ENCODE measurements at regions not wholly inside any gene's neighbourhood (a gene's known extent, or its start where the extent isn't known, plus 50 kb on each side); places are given as distances from the start of the nearest gene placed in this dataset.

DNA sequence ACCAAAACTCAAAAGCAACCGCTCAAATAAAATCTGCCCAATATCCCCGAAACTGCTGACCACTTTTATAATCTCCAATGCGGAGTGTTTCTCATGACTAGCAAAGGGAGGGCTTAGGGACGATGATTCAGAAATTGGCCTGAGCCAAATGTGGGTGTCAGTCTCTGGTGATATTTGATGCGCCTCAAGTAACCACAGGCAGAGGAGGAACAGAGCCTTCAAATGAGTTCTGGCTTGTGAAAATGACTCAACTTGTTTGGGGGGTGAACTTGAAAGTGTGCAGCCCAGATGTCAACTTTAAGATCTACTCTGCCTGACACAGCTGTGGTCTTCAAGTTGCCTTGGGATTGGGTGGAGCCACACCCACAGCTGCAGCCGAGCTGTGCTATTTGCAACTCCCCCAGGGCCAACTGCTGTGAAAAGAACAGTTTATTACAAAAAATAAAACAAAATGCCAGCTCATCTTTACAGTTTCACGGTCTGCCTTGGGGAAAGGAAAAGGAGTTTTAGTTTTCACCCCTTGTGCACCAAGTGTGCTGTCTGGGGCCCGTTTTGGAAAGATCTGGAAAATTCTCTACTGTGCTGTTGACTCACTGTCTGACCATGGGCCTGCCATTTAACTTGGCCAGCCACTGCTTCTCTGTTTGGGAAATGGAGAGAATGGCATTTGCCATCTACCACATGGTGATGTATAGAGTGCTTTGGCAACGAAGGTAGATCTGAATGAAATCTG is 222.1 kb downstream of the MTX2 start:
- TF ChIP-seq ZFP30 (CRISPR knock-in tag; IDR thresholded peaks at IDR 0.05) (no peak), ZC3H10 (CRISPR knock-in tag; IDR thresholded peaks at IDR 0.05) (no peak), ZNF70 (CRISPR knock-in tag; IDR thresholded peaks at IDR 0.05) (no peak), PPARA (CRISPR knock-in tag; IDR thresholded peaks at IDR 0.05; ENCODE audit: borderline replicate concordance) (no peak), TOX (CRISPR knock-in tag; IDR thresholded peaks at IDR 0.05; ENCODE audit: borderline replicate concordance) (0 out of 2 replicates have a peak, but pooled peaks have one; percentile 75)
- ATAC-seq, result peak; percentile 98

DNA sequence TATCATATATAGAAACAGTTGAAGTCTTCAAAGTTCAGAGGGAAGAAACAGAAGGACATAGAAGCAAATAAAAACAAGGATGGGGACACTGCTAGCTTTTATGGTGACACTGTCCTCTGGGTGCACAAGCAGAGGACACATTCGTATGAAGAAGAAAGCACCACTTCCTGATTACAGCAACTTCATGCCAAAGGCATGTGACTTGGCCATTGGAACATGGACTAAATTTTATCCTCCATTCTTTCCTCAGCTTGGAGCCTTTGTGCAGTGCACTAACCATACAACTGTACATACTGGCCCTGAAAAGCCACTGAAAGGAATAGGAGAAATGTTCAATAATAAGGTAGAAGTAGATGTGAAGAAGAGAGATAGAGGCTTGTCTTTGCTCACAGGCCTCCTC is 223.3 kb downstream of the MTX2 start:
- ATAC-seq, result no peak

GRCh38 chr2:176493226-176493825 is 224.1 kb downstream of the MTX2 start:
- no peak for ATAC-seq
- TF ChIP-seq SNAI2 (CRISPR knock-in tag; IDR thresholded peaks at IDR 0.05) (no peak), ARNTL (CRISPR knock-in tag; IDR thresholded peaks at IDR 0.05; ENCODE audit: borderline replicate concordance, low read depth) (no peak), TOX (CRISPR knock-in tag; IDR thresholded peaks at IDR 0.05; ENCODE audit: borderline replicate concordance) (no peak), RARB (CRISPR knock-in tag; IDR thresholded peaks at IDR 0.05) (no peak), ZFP30 (CRISPR knock-in tag; IDR thresholded peaks at IDR 0.05) (no peak), PPARA (CRISPR knock-in tag; IDR thresholded peaks at IDR 0.05; ENCODE audit: borderline replicate concordance) (no peak), TCF4 (CRISPR knock-in tag; IDR thresholded peaks at IDR 0.05; ENCODE audit: borderline replicate concordance) (no peak), BACH2 (CRISPR knock-in tag; IDR thresholded peaks at IDR 0.05; ENCODE audit: borderline replicate concordance) (no peak), ZNF8 (CRISPR knock-in tag; IDR thresholded peaks at IDR 0.05) (no peak), POU6F1 (CRISPR knock-in tag; IDR thresholded peaks at IDR 0.05; ENCODE audit: borderline replicate concordance, low read depth) (no peak)
- TF ChIP-seq, protein P1, sequence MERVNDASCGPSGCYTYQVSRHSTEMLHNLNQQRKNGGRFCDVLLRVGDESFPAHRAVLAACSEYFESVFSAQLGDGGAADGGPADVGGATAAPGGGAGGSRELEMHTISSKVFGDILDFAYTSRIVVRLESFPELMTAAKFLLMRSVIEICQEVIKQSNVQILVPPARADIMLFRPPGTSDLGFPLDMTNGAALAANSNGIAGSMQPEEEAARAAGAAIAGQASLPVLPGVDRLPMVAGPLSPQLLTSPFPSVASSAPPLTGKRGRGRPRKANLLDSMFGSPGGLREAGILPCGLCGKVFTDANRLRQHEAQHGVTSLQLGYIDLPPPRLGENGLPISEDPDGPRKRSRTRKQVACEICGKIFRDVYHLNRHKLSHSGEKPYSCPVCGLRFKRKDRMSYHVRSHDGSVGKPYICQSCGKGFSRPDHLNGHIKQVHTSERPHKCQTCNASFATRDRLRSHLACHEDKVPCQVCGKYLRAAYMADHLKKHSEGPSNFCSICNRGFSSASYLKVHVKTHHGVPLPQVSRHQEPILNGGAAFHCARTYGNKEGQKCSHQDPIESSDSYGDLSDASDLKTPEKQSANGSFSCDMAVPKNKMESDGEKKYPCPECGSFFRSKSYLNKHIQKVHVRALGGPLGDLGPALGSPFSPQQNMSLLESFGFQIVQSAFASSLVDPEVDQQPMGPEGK (CRISPR knock-in tag; IDR thresholded peaks at IDR 0.05; ENCODE audit: borderline replicate concordance), result no peak
- TF ChIP-seq, protein P2, sequence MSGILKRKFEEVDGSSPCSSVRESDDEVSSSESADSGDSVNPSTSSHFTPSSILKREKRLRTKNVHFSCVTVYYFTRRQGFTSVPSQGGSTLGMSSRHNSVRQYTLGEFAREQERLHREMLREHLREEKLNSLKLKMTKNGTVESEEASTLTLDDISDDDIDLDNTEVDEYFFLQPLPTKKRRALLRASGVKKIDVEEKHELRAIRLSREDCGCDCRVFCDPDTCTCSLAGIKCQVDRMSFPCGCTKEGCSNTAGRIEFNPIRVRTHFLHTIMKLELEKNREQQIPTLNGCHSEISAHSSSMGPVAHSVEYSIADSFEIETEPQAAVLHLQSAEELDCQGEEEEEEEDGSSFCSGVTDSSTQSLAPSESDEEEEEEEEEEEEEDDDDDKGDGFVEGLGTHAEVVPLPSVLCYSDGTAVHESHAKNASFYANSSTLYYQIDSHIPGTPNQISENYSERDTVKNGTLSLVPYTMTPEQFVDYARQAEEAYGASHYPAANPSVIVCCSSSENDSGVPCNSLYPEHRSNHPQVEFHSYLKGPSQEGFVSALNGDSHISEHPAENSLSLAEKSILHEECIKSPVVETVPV (CRISPR knock-in tag; IDR thresholded peaks at IDR 0.05), result no peak

More for the DNA sequence above, 223.3 kb downstream of the MTX2 start:
- no peak for TF ChIP-seq ZNF565 (CRISPR knock-in tag; conservative IDR thresholded peaks at IDR 0.05; ENCODE audit: low read depth)
- TF ChIP-seq, protein P3, sequence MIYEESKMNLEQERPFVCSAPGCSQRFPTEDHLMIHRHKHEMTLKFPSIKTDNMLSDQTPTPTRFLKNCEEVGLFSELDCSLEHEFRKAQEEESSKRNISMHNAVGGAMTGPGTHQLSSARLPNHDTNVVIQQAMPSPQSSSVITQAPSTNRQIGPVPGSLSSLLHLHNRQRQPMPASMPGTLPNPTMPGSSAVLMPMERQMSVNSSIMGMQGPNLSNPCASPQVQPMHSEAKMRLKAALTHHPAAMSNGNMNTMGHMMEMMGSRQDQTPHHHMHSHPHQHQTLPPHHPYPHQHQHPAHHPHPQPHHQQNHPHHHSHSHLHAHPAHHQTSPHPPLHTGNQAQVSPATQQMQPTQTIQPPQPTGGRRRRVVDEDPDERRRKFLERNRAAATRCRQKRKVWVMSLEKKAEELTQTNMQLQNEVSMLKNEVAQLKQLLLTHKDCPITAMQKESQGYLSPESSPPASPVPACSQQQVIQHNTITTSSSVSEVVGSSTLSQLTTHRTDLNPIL (CRISPR knock-in tag; IDR thresholded peaks at IDR 0.05; ENCODE audit: low read depth), result no peak
- TF ChIP-seq ISL1 (CRISPR knock-in tag; IDR thresholded peaks at IDR 0.05), result no peak
- no peak for TF ChIP-seq SNAI2 (CRISPR knock-in tag; IDR thresholded peaks at IDR 0.05)
- TF ChIP-seq, protein P1 (CRISPR knock-in tag; IDR thresholded peaks at IDR 0.05; ENCODE audit: borderline replicate concordance), result no peak
- TF ChIP-seq, protein P2 (CRISPR knock-in tag; IDR thresholded peaks at IDR 0.05), result no peak
- TF ChIP-seq BACH2 (CRISPR knock-in tag; IDR thresholded peaks at IDR 0.05; ENCODE audit: borderline replicate concordance), result no peak
- no peak for TF ChIP-seq ZC3H10 (CRISPR knock-in tag; IDR thresholded peaks at IDR 0.05)
- TF ChIP-seq POU6F1 (CRISPR knock-in tag; IDR thresholded peaks at IDR 0.05; ENCODE audit: borderline replicate concordance, low read depth), result no peak
- TF ChIP-seq GLIS3 (CRISPR knock-in tag; IDR thresholded peaks at IDR 0.05), result no peak
- no peak for TF ChIP-seq ZFP3 (CRISPR knock-in tag; IDR thresholded peaks at IDR 0.05)
- no peak for TF ChIP-seq ZFP30 (CRISPR knock-in tag; IDR thresholded peaks at IDR 0.05)
- TF ChIP-seq PPARA (CRISPR knock-in tag; IDR thresholded peaks at IDR 0.05; ENCODE audit: borderline replicate concordance), result no peak
- TF ChIP-seq OSR1 (CRISPR knock-in tag; IDR thresholded peaks at IDR 0.05), result no peak
- TF ChIP-seq ZNF70 (CRISPR knock-in tag; IDR thresholded peaks at IDR 0.05), result no peak
